ENCODE measurements at regions not wholly inside any gene's neighbourhood (a gene's known extent, or its start where the extent isn't known, plus 50 kb on each side); places are given as distances from the start of the nearest gene placed in this dataset.

- no peaks in the 10 kb centered on the region for H3K27me3 ChIP-seq (replicated peaks)
- no peak overlapping the region for H3K4me3 ChIP-seq (ENCODE audit: low read depth, low read length)
- H3K27ac ChIP-seq, result no peak overlapping the region
- no peak for TF ChIP-seq CTCF (IDR thresholded peaks at IDR 0.05; ENCODE audit: low read depth, low read length, missing control alignments)
- in situ Hi-C loops (cut with HindIII; ENCODE audit: low pct_ligation_motif_present, low sequenced_read_pairs), result no loop called here
- H3K36me3 ChIP-seq (replicated peaks), result no peaks in the 10 kb centered on the region
- DNase-seq, result no peak
Observed at GRCh38 chr1:163523375-163524029, 201.7 kb downstream of the NUF2 start.

GRCh38 chr1:163528710-163529348 is 207.1 kb downstream of the NUF2 start:
- in situ Hi-C loops (cut with HindIII; ENCODE audit: low pct_ligation_motif_present, low sequenced_read_pairs), result no loop called here
- Histone ChIP-seq H3K4me3 (ENCODE audit: low read depth, low read length) (no peak overlapping the region), H3K36me3 (replicated peaks) (no peaks in the 10 kb centered on the region), H3K27me3 (replicated peaks) (no peaks in the 10 kb centered on the region), H3K27ac (no peak overlapping the region)
- DNase-seq, result peak; percentile 21
- peak; percentile 67 for TF ChIP-seq CTCF (IDR thresholded peaks at IDR 0.05; ENCODE audit: low read depth, low read length, missing control alignments)

GRCh38 chr1:163531345-163531744 is 209.6 kb downstream of the NUF2 start:
- no peak overlapping the region for H3K27ac ChIP-seq
- no peaks in the 10 kb centered on the region for H3K36me3 ChIP-seq (replicated peaks)
- TF ChIP-seq CTCF (IDR thresholded peaks at IDR 0.05; ENCODE audit: low read depth, low read length, missing control alignments), result no peak
- H3K27me3 ChIP-seq (replicated peaks), result no peaks in the 10 kb centered on the region
- in situ Hi-C loops (cut with HindIII; ENCODE audit: low pct_ligation_motif_present, low sequenced_read_pairs), result no loop called here
- DNase-seq, result no peak
- no peak overlapping the region for H3K4me3 ChIP-seq (ENCODE audit: low read depth, low read length)

- Histone ChIP-seq H3K4me3 (ENCODE audit: low read depth, low read length) (no peak overlapping the region), H3K36me3 (replicated peaks) (no peaks in the 10 kb centered on the region), H3K27me3 (replicated peaks) (no peaks in the 10 kb centered on the region), H3K27ac (no peak overlapping the region)
- no peak for TF ChIP-seq CTCF (IDR thresholded peaks at IDR 0.05; ENCODE audit: low read depth, low read length, missing control alignments)
- DNase-seq, result no peak
- in situ Hi-C loops (cut with HindIII; ENCODE audit: low pct_ligation_motif_present, low sequenced_read_pairs), result no loop called here
Observed at GRCh38 chr1:163535401-163535800, 213.6 kb downstream of the NUF2 start.

GRCh38 chr1:163535807-163536206 is 214.1 kb downstream of the NUF2 start:
- H3K27ac ChIP-seq, result no peak overlapping the region
- peak; percentile 5 for DNase-seq
- peak; percentile 14 for TF ChIP-seq CTCF (IDR thresholded peaks at IDR 0.05; ENCODE audit: low read depth, low read length, missing control alignments)
- no peak overlapping the region for H3K4me3 ChIP-seq (ENCODE audit: low read depth, low read length)
- H3K36me3 ChIP-seq (replicated peaks), result no peaks in the 10 kb centered on the region
- no peaks in the 10 kb centered on the region for H3K27me3 ChIP-seq (replicated peaks)
- in situ Hi-C loops (cut with HindIII; ENCODE audit: low pct_ligation_motif_present, low sequenced_read_pairs), result no loop called here
